GM19372 (cell line): ENCODE measurements at regions not wholly inside any gene's neighbourhood (a gene's known extent, or its start where the extent isn't known, plus 50 kb on each side); places are given as distances from the start of the nearest gene placed in this dataset.
"Not testable (repeated sequence)": the region's sequence is repeated elsewhere in the genome, so short reads cannot be mapped to it uniquely, and the experiment has no call there.

ENCODE experiments used
- ATAC-seq: cut with Tn5 transposase; IDR thresholded peaks from one replicate; pipeline ENCODE4 v1.9.1; 2021; ENCODE audit warnings: mild to moderate bottlenecking, low read depth, moderate library complexity; ENCODE audit not compliant: unreplicated experiment

DNA sequence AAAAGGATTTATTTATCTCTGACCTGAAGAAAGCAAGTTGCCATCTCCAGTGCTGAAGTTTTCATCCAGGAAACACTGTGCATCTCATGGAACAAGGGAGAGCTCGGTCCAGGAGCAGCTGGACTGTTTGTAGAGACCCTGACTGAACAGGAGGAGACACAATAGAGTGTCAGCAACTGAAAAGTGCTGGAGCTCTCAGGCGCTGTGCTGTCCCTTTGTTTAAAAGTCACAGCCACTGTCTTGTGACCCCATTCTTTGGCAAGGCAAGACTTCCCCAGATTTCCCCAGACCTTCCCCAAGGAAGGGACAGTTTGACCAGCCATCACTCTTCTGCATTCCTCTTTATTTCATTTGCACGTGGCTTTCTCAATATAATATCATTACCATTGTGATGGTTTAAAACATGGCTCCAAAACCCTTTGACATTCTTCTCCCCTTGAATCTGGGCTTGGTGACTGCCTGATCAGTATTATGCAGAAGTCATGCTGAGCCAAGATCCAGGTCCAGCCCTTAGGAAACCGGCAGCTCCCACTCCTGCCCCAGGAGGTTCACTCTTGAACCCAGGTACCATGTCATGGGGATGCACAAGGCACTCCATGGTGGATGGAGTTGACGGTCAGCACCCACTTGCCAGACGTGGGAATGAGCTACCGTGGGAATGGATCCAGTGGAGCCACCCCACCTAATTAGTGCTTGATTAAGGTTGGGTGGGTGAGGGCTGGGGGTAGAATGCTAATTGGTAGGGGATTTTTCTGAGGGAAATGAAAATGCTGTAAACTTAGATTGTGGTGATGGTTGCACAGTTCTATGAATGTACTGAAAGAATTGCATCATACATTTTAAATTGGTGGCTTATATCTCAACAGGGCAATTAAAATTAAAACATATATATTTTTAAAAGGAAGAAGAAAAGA lies 497.9 kb upstream of the RAB6C start:
- no peak for ATAC-seq

DNA sequence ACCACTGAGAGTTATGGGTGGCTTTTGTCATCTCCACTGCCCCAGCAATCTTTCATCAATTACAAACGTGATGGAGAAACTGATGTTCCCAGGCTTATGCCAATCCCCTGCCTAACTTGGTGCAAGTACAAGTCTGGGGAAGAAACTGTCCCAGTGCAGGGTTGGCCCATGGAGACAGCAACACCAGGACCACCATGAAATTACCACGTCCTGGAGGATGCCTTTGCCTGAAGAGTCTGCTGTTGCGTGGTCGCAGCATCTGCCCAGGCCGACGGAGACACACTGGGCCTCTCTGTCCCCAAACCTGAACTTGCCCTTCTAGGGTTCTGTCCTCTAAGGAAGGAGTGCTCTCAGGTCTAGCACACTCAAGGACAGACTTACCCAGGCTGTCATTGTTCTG lies 496.8 kb upstream of the RAB6C start:
- ATAC-seq, result no peak

DNA sequence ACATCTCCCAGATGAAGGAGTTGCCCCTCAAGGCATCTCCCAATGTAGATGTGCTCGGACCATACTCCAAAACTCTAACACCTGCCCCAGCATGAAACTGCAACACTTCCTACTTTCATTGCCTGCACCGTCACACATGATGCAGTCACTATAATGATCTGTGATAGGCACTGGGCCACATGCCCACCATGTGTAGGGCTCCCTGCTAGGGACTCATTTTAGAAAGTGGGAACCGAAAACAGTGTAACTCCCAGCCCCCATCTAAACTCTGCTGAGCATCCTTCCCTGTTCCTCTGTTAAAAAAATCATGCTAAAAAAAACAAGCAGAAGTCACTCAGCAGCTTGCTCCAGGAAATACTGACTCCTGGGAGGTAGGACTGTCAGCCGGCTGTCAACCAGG lies 496.1 kb upstream of the RAB6C start:
- ATAC-seq, result peak; percentile 63

DNA sequence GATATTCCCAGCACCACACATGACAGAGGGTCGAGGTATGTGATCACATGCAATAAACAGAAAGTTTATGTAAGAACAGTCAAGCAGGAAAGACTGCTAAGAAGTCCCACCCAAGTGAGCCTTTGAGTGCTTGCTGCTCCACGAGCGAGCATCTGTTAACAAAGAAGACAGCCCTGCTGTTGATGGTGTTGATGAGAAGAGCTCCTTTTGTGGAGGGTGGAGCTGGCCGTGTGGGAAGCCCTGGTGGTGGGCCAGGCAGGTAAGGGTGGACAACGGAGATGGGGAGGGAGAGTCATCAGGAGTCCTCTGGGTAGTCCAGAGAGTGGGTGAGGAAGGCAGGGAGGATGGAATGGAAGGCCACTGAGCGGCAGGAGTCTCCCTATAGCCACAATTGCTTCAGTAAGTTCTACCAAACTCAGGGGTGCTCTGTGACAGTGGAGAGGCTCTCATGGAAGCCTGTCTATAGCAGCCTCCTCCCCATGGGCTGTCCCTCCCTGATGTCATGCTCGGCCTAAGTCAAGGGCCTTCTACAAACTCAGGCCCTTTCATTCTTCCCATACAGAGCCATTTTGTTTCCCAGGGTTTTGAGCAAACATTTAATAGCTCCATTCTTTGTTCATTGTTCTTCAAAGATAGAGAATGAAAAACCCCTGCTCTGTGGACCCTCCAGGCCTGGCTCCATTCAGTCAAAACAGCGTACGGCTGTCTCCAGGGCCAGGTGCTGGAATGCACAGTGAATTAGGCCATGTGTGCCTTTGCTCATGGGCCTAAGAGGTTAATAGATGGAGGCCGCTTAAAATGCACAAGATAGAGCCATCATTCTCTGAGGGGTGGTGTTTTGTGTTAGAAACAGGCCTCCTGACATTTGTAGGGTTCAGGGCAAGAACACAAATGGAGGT lies 494.2 kb upstream of the RAB6C start:
- ATAC-seq, result no peak

DNA sequence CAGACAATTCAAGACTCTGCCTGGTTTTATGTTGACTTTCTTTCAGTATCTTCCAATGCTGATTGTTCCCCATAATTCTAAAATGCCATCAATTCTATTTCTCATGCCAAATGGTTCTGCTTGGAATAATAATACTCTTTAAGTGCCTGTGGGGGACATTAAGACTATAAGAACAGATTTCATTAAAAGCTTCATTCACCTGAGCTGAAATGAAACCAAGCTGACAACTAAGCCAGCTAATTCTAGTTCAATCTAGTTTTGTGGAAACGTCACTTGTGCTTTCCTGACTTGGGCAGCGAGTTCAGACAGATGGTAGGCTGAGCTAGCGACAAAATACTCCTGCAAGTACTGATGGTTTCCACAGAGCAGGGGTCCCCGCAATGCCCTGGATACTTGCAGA lies 491.1 kb upstream of the RAB6C start:
- no peak for ATAC-seq

DNA sequence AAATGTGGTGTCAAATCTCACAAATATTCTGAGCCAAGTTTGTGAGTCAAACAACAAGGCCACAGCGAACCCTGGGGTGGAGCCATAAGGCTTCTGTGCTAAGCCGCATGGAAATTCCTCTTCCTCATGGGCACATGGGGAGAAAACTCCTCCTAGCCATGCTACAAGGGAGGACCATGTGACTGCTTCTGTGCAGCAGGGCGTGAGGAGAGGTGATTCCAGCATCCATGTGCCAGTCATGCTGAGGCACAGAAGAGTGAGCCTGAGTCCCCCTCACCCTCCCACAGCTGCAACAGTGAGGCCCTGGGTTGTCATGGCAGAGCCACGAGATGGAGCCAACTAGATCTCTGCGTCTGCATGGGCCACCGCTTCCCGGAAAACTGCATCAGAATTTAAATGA lies 488.8 kb upstream of the RAB6C start:
- ATAC-seq, result no peak

DNA sequence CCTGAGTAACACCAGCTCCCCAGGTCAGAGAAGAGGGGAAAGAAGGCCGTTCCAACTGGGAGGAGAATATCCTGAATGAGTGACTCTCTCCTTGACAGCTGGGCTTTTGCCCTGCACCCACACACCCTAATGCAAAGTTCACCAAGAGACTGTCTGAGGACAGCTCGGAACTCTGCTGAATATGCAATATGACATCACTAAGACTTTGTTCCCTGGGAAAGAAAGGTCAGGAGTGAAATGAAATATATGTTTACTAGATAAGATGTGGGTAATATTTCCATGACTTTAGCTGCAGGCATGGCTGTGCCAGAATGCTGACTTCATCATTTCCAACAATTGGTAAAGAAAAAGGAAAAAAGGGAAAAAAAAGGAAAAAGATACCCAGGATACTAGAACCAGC lies 488.2 kb upstream of the RAB6C start:
- no peak for ATAC-seq

DNA sequence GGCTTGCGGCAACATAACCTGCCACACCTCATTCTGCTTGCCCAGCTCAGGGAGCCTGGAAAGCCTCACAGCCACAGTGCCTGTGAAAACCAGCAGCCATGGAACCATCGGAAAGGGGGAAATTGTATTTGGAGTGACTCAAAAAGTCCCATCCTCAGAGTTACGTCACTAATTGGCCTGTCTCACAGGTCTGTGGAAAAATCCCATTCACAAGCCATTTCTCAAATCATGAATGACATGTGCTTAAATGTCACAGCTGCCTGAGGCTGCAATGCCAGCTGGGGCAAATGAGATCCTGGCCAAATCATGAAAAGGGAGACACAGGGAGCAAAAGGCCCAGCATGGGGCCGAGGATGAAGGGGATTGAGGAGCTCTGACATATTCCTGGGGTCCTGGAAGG lies 486.9 kb upstream of the RAB6C start:
- no peak for ATAC-seq

DNA sequence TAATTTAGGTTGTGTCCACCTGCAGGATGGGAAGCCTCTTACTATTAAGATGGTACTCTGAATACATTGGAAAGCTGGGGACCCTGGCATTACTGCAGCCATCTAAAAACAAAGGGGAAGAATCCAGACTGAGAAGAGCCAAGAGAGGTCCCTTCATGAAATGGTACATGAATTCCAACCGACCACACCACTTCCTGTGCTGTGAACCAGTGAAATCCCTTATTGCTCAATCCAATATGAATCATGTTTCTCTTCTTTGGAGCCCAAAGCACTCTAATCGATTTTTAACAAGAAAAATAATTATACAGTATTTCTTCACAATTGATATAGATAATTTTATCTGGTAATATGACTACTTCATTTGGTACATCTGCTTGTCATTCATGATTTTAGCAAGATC lies 479.7 kb upstream of the RAB6C start:
- ATAC-seq, result no peak

DNA sequence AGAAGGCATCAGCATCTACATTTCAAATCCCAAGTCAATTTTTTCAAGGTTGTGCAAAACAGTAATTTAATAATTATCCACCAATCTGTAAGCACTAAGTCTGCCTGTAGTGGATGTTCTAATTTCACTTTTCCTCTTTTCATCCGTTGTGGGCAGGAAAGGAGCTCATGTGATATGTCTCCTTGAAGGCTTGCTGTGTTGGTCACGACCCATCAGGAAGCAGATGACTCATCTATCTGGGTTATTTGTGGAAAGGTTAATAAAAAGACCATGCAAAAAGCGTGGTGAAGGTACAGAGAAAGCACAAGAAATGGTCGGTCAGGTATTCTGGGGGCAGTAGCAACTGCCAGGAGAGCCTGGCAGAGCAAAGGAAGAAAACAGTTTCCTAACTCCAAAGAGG lies 476.7 kb upstream of the RAB6C start:
- no peak for ATAC-seq

DNA sequence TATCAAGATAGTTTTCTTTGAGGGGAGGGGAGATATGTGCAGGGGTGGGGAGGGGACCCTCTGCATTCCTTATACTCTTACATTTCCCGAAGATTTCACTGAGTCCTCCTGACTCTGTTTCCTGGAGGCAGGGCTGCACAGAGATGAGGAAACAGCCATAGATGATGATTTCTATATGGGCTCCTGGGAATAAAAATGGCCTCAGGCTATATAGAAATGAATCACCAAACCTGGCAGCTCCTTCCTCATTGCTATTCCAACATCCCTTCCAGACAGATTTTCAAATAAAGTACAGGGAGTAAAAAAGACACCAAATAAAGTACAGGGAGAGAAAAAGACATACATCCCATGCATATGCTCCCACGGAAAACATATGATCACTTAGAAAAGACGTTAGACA lies 474.8 kb upstream of the RAB6C start:
- no peak for ATAC-seq

DNA sequence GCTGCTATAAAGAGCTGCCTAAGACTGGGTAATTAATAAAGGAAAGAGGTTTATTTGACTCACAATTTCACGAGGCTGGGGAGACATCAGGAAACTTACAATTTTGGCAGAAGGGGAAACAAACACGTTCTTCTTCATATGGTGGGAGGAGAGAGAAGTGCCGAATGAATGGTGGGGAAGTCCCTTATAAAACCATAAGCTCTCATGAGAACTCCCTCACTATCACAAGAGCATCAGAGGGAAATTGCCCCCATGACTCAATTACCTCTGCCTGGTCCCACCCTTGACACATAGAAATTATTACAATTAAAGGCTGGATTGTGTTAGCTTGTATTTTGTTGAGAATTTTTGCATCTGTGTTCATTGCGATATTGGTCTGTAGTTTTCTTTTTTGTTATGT lies 460.5 kb upstream of the RAB6C start:
- no peak for ATAC-seq

DNA sequence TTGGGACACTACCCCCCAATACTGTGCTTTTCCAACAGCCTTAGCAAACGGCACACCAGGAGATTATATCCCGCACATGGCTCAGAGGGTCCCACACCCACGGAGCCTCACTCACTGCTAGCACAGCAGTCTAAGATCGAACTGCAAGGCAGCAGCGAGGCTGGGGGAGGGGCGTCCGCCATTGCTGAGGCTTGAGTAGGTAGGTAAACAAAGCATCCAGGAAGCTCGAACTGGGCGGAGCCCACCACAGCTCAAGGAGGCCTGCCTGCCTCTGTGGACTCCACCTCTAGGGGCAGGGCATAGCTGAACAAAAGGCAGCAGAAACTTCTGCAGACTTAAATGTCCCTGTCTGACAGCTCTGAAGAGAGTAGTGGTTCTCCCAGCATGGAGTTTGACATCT lies 447.3 kb upstream of the RAB6C start:
- ATAC-seq, result not testable (repeated sequence)

DNA sequence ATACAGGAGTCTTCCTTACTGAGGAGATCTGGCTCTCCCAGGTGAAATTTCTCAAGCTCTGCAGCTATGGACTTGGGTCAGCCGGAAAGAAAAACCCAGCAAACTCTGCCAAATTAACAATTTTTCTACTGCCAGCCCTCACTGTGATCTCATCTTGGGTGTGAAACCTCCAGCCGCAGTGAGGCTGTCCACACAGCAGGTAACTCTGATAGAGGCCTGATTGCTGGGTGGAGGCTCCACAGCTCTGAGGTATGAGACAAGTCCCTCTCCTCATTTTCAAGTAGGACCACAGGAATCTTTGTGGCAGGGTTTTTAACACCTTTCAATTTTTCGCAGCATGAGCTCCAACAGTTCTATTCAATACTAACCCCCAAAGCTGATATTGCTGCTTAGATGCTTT lies 430.6 kb upstream of the RAB6C start:
- no peak for ATAC-seq

DNA sequence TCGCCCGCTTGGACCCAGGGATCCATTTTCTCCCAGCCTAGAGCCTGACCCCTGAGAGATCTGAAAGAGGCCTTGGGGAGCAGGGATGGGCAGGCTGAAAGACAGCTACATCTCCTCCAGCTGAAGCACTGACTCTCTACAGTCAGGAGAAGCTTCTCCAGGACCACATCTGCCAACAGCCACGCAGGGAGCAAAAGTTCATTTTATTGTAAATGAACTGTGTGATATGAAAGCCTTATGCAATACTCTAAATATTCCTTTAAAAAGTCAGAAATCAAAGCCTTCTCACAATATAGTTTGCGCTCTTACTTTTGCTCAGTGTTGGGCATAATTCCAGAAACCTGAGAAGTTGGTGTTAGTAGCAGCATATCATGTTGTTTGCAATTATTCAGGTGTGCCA lies 428.9 kb upstream of the RAB6C start:
- no peak for ATAC-seq

DNA sequence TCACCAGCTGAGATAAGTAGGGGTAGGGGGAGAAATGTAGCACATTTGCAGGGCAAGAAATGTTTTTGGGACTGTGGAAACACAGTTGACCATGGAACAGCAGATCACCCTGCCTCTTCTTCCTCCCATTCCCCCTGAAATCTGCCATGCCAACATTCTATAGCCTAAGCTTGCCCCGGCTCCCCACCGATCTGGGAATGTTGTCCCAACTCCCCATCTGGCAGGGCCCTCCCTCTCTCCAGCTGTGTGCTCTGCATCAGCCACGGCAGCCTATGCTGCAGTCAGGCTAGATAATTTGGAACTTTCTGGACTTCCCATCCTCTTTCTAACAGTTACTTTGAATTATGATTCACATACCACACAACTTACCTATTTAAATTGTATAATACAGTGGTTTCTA lies 425.1 kb upstream of the RAB6C start:
- no peak for ATAC-seq

DNA sequence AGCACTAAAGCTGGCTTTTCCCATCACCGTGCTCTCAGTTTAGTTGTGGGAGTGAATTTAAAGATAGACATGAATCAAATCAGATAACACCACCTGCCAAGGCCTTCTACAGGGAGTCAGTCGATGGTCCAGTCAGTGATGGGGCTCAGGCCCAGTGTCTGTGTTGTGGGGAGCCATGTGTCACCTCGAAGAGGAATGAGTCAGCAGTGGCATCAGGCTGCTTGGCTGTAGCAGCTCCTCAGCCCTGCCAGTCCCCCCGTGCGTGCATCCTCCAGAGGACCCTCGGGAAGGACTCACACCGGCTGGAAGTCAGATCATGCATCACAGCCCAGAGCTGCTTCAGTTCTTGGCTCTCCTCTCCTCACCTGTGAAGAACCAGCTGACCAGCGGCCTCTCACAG lies 420.4 kb upstream of the RAB6C start:
- no peak for ATAC-seq

DNA sequence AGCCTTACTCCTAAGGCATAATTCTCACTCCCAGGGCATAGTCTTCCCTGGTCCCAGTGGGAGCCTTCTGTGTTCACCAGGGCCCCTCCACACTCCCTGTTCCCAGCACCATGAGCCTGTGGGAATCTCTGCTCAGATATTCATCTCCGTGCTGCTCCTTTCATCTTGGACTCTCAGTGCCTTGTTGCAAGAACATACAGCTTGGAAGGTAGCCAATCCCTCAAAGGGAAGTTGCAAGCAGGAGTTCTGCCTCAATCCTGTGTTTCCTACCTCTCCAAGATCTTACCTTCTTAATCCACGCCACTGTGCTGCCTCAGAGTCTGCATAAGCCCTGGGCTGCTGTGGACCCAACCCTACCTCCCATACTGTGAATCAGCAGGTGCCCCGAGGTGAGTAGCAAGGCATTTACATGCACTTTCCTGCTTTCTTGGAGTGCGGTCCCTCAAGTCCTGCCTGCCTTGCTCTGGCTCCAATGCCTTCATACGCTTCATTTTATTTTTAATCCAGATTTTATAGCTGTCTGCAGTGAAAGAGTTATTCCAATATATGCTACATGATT lies 413.8 kb upstream of the RAB6C start:
- ATAC-seq, result no peak

DNA sequence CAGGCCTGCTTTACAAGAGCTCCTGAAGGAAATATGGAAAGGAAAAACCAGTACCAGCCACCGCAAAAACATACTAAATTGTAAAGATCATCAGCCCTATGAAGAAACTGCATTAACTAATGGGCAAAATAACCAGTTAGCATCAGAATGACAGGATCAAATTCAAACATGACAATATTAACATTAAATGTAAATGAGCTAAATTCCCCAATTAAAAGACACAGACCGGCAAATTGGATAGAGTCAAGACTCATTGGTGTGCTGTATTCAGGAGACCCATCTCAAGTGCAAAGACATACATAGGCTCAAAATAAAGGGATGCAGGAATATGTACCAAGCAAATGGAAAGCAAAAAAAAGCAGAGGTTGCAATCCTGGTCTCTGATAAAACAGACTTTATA lies 408.7 kb upstream of the RAB6C start:
- ATAC-seq, result not testable (repeated sequence)

DNA sequence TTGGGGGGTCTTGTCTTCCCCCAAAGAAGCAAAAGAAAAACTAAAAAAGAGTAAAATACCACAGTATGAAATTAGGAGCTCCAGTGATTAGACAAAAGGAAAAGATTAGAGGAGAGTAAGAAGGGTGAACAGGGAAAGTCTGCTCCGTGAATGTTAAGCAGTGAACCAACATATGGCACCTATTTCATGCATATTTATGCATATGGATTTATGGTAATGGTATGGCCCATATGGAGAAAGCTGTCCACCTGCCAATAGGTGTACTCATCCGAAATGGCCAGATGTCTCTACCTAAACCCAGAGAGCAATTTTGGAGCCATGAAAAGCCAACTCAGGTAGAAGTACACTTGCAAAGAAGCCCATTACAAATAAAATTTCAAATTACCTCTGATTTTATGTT lies 404.0 kb upstream of the RAB6C start:
- ATAC-seq, result no peak

DNA sequence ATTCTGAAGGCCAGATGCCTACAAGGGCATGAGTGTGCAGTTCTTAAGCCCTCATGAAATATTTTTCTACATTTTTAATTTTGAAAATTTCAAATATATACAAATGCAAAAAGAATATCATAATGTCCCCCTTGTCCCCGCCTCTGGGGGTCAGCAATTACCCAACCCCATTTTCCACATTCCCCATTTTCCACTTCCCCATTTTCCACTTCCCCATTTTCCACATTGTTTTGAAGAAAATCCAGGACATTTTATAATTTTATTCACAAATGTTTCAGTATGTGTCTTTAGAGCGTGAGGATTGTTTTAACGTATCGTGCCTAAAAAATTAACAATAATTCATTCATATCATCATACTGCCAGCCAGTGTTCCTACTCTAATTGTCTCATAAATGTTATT lies 403.6 kb upstream of the RAB6C start:
- ATAC-seq, result no peak
